GM21528 (cell line): ENCODE measurements at regions not wholly inside any gene's neighbourhood (a gene's known extent, or its start where the extent isn't known, plus 50 kb on each side); places are given as distances from the start of the nearest gene placed in this dataset.

Experiments used
- ATAC-seq: cut with Tn5 transposase; IDR thresholded peaks from one replicate; pipeline ENCODE4 v1.9.1; 2021; ENCODE audit warnings: mild to moderate bottlenecking, moderate library complexity; ENCODE audit not compliant: unreplicated experiment, low FRiP score

DNA sequence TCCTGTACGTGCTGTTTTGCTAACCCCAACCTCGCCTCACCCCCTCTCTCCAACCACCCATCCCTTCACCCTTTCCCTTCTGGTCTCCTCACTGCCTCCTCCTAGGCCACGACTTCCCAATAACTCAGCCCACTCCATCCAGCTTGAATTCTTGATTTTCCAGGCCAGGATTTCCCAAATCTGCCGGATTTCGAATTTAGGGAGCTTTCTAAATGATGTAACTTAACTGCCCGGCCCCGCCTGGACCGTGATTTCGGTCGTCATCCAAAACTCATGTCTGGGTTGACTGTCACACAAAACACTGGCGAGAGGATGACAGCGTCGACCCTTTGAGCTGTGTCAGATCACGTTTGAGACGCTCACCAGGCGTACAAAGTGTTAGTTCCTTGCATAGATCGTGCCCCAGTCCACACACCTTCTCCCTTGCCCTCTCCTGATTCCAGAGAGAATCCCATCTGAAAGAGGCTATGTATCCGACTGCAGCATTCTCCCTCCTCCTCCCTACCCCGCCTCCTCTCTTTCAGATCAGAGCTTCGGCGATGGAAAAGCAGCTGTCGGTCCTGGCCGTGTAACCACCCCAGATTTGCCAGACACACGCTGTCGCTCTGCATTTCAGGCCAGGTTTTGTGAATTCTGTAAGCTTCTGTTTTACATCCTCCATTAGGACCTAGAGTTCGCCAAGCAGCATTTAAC is 168.2 kb downstream of the GPX5 start:
- ATAC-seq, result no peak

DNA sequence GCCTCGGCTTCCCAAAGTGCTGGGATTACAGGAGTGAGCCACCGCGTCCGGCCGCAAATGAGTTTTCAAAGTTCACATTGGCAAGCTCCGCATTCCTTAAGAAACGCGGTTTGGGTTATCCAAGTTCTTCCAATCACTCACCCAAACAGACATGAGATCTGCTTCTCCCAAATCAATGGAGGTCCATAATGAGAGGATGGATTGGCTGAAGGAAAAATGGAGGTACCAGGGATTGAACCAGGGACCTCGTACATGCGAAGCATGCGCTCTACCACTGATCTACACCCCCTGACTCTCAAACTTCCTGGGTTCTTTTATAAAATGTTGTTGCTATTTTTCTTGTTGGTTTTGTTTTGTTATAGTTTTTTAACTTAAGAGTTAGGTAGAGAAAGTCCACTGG is 170.0 kb downstream of the GPX5 start:
- no peak for ATAC-seq

DNA sequence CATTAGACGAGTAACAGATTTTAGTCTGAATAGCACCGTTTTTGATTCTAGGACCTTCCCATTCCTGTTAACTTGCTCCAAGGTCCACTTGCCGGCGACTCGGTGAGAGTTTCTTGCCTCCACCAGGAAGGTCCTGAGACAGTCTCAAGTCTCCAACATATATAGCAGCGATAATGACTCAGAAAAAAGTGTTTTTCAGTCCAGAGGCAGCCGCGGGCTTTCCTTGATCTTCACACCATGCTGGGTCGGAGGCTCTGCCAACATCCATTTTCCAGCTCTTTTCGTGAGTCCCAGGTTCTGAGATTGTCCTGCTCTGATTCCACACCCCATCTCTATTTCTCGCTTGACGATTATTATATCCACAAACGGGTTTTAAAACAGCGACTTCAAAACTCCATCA is 170.5 kb downstream of the GPX5 start:
- ATAC-seq, result no peak

DNA sequence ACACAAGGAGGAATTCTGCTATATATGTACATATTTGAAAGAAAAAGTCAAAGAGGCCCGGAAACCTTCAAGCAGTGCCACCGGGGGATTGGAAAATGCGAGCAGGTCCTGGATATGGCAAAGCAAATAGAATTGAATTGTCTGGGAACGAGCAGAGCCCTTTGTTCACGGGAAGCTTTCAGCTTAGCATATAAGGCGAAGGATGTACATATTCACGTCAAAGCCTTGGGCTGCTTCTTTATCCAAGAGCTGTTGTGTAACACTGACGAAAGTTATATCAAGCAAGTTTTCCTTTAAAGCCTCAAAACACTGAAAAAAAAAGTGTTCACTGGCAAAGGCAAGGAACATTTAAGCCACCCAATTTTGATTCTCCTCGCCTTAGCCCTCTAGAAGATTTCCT is 171.0 kb downstream of the GPX5 start:
- ATAC-seq, result no peak

DNA sequence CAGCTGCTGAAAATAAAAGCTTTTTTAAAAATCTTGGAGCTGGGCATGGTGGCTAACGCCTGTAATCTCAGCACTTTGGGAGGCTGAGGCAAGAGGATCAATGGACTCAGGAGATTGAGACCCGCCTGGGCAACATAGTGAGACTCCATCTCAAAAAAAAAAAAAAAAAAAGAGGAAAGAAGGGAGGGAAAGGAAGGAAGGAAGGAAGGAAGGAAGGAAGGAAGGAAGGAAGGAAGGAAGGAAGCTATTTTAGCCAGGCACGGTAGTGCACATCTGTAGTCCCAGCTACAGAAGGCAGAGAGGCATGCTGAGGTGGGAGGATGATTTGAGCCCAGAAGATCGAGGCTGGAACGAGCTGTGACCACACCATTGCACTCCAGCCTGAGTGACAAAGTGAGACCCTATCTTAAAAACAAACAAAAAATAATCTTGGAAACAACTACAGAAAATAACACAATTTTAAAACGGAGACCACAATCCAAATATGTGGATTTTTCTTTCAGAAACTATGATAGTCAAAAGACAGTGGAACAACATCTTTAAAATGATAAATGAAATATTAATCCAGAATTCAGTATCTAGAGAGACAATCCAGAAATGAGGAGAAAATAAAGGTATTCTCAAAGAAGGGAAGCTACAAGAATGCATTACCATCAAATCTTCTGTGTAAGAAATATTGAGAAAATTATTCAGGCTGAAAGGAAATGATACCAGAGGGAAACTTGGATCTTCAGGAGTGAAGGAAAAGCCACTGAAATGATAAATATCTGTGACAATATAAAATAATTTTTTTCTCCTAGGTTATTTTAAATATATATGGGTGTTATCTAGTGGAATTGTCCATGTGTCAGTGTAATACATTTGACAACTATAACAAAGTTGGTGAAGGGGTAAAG is 182.0 kb downstream of the GPX5 start:
- no peak for ATAC-seq

DNA sequence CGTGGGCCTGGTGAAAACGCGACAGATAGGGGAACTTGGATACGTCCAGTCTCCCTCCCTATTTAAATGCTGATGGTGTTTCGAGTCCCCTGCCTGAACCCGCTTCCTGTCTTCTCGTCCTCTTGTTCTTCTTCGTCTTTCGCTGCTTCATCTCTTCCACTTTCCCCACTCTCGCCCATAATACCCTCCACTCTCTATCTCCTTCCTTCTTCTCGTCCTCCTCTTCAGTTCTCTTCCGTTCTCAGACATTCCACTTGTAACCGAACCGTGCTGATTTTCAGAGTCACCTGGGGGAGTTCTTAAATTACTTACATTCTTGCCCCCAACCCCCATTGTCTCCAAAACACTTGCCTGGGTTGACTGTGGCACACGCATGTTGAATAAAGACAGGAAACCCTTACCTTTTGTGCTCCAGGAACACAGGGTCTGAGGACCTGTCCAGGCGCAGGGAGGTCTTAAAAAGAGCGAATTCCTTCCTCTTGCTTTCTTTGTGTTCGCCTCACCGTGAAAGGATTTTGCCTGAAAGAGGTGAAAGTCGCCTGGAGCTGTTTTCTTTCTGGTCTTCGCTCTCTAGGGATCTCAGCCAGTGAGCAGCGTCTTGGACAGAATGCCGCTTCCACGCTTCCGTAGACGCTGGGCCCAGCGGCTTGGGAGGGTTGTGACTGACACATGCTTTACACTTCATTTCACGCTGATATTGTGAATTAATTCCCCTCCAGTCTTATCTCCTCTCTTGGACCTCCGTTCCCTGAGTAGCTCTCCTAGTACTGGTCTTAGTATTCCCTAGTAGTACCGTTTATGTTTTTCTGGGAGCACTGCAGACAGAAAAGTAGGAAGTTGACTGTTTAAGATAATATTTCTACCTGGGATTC is 184.0 kb downstream of the GPX5 start:
- ATAC-seq, result no peak

DNA sequence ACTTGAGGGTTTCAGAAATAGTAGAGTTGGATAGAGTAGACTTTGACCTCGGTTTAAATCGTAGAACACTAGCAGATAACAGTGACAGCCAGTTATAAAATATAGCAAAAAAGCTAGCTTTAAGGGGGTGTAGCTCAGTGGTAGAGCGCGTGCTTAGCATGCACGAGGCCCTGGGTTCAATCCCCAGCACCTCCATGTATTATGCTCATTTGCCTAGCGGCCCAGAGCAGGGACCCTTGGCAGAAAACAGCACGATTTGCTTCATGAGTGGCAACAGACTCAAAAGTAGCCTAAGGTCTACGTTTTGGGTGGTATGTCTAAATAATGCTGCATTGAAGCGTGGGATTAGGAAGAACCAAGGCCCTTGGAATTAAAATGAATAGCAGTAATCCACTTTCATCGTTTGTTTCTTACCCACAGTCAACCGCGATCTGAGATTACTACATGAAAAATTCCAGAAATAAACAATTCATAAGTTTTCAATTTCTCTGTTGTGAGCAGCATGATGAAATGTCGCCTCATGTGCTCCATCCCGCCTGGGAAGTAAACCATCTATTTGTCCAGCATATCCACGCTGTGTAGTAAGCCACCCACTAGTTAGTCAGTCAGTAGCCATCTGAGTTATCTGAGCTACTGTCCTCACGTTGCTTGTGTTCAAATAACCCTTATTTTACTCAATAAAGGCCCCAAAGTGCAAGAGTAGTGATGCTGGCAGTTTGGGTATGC is 184.9 kb downstream of the GPX5 start:
- ATAC-seq, result no peak

DNA sequence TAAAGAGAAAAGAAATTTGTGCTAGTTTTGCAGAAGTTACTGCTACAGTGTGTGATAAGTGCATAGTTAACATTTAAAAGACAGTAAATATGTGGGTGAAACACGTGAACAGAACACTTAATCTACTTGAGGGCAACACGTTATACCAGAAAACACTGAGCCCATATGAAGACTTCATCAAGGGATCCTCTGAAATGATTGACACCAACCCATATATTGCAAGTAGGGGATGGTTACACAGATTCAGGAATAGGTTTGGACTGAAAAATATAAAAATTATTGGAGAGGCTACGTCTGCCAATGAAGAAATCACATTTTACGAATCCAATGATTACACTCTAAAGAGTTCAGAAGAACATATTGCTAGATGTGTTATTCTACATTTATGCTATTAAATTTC is 185.6 kb downstream of the GPX5 start:
- no peak for ATAC-seq

DNA sequence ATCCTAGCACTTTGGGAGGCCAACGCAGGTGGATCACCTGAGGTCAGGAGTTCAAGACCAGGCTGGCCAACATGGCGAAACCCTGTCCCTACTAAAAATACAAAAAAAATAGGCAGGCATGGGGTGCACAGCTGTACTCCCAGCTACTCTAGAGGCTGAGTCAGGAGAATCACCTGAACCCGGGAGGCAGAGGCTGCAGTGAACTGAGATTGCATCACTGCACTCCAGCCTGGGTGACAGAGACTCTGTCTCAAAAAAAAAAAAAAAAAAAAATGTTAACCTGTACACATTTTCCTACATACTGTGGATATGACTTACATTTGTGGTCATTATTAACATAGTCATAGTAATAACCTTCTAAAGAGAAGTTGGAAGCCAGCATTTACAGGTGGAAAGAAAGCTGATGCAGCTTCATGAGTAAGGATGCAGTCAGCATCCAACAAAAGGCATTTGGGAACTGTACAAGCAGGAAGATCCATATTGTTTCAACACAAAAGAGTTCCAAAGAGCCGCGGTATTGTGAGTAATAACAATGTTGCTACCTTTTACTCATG is 186.2 kb downstream of the GPX5 start:
- no peak for ATAC-seq

DNA sequence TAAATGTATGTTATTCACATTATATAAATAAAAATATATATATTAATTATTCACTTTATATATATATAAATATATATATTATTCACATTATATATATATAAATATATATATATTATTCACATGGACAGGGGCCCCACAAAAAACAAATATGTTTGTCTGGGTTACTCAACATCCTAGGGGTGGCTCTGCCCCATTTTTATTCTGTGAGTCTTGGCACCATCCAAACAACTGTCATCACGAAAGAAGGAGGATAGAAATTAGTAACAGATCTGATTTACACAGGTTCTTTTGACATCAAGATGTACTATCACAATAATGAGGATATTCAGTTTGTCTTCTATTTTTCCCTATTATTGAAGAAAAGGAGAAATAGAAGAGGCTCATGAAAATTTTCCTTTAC is 187.3 kb downstream of the GPX5 start:
- no peak for ATAC-seq

DNA sequence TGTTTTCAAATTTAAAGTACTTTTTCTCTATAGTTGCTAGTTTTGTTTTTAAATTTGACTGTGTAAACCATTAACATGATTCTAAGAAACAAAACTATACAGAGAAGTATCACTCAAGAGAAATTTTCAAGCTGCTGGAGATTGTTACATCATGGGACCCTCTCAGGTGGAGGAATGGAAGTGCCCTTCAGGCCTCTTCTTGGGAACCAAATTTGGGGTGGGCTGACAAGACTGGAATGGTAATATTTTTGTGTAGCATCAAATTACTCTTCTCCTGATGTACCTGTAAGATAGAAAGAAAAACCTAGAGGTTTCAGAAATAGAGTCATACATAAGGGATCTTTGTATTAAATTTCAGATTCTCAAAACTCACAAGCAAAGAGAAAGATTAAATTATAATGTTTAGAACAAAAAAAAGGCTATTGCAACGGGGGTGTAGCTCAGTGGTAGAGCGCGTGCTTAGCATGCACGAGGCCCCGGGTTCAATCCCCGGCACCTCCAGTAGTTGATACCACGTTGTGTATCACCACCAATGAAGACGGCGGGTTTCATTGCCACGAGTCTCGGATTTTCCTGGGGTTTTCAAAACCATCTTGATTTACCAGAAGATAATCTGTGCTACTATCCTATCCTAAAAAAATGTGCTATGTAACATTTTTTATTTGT is 193.7 kb downstream of the GPX5 start:
- ATAC-seq, result no peak

DNA sequence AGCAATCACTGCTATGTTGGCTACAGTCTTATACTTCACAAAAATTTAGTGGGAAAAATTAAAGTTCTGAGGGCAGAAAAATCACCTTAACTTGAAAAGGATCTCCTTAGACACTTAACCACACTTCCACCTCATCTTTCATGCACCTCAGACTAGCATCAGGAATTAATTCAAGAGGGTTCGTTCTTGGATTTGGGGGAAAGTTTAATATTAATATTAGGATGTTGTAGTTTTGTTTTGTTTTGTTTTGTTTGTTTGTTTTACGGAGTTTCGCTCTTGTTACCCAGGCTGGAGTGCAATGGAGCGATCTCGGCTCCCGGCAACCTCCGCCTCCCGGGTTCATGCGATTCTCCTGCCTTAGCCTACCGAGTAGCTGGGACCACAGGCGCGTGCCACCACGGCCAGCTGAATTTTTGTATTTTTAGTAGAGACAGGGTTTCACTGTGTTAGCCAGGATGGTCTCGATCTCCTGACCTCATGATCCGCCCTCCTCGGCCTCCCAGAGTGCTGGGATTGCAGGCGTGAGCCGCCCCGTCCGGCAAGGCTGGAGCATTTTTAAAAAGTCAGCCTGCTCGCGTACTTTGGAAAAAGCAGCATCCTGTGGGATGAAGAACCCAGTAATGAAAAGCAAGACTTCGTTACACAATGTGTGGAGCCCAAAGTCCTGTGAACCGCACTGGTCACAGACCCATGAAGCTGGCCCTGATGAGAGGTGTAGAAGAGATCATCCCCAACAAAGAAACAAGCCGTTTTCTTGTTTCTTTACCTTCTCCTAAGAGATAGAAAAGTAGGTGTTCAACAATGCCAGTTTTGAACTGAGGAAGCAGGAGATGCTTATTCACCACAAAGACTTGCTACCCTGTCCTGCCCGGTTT is 194.9 kb downstream of the GPX5 start:
- ATAC-seq, result no peak

DNA sequence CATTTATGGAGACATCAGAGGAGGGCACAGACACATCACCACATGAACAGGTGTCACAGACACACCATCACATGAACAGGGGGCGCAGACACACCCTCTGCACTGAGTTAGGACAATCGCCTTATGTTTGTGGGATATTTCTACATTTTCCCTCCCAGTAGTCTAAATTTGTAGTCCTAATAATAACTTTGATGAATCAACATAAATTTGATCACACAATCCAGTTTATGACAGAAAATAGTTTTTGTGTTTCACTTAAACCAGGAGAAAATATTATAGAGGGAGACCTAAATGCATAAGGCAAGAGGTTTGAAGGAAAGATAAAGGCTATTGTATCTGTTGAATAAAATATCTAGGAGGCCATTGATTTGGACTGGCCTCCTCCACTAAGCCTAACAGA is 195.7 kb downstream of the GPX5 start:
- no peak for ATAC-seq

DNA sequence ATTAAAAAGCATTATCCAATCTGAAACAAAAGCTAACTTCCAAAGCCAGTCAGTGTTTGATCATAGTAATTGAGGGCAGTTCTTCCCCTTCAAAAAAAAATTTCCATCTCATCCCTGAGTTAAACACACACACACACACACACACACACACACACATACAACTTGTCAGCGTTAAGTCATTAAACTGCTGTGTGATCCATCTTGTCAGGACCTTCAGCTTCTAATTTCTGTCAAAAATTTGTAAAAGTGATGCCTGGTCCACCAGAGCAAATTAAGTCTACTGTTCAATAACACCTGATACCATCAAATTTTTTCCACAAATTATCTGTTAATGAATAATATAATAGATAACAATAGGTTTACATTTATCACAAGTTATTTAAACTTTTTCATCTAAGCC is 198.7 kb downstream of the GPX5 start:
- ATAC-seq, result no peak

DNA sequence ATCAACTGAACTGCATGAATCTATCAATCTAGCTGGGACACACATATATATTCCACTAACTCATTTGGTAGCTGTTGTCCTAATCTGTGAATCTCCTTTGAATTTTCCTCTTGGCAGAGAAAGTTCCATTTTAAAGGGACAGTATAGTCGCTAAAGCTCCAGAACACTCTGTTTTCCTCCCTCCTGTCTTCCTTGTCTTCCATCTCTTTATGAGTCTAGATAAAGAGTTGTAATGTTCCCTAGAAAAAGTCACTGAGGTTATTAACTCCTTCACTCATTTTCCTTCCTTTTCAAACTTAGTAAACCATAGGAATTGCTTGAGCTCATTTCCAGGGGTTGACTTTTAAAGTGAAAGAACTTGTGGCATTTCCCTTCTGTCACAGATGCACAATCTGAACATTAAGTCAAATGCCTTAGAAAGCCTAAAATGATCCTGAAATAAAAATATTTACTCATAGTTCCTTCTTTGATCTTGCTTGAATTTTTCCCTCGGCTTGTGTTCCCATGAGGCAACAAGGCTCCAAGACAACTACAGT is 198.4 kb downstream of the TRIM27 start:
- no peak for ATAC-seq

DNA sequence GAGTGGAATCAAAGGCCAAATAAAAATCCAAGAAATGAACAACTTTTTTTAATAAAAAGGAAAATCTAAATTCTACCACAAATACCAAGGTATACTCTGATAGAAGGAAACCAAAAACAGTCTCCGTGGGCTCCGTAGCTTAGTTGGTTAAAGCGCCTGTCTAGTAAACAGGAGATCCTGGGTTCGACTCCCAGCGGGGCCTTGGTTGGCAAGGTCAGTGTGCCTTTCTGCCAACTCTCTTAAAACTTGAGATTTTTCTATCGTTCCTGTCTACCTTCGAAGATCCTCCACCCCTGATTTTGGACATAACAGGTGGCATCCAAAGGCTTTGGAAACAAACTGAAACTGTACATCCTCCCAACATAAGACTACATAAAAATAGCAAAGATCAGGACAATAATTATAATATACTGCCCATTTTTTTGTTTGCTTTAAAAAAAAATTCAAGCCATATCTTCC is 197.9 kb downstream of the TRIM27 start:
- ATAC-seq, result no peak

DNA sequence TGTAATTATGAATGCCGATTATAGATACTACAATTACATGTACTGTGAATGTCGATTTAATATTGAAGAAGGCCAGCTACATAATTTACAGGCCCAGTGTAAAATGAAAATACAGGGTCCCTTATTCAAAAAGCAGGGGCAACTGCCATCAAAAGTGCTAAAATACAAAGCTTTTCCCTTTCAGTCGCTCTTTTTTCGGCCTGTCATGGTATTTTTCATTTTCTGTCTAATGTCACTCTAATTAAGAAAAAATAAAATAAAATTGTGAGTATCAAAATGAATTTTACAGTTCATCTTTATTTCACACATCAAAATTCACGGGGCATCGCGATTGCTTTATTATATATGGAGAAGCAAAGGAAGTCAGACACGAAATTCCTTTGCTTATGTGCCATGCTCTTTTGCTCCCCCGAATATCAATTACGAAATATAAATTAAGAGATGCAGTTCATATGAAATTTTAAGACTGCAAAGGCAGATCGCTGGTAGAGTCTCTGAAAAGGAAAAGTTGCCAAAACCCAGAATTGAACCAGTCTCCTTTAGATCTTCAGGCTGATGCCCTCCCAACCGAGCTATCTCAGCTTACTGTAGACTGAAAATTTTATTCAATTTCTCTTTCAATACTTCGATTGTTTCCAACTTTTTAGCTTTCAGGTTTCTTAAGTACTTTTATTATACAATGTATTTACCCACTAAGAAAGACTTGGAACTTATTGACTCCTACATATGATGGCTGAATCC is 197.0 kb downstream of the TRIM27 start:
- no peak for ATAC-seq
